ENCODE measurements at regions not wholly inside any gene's neighbourhood (a gene's known extent, or its start where the extent isn't known, plus 50 kb on each side); places are given as distances from the start of the nearest gene placed in this dataset.

GRCh38 chr1:91583326-91583755, 82.7 kb downstream of the CDC7 start:
- no peak for TF ChIP-seq TAF1 (IDR thresholded peaks at IDR 0.05; ENCODE audit: low read depth)
- TF ChIP-seq MAX (IDR thresholded peaks at IDR 0.05): no peak
- TF ChIP-seq EP300 (IDR thresholded peaks at IDR 0.05; ENCODE audit: borderline replicate concordance): no peak
- no peak for TF ChIP-seq RAD21 (IDR thresholded peaks at IDR 0.05; ENCODE audit: low read depth)
